ENCODE measurements at regions not wholly inside any gene's neighbourhood (a gene's known extent, or its start where the extent isn't known, plus 50 kb on each side); places are given as distances from the start of the nearest gene placed in this dataset.

GRCh38 chr6:14063756-14064155, 53.8 kb upstream of the CD83 start:
- no peak for DNase-seq (ENCODE audit: extremely low spot score in 2 of 2)
- H3K4me3 ChIP-seq: no peak overlapping the region
- TF ChIP-seq POLR2A (IDR thresholded peaks at IDR 0.05) (no peak), CTCF (IDR thresholded peaks at IDR 0.05) (no peak), POLR2AphosphoS5 (IDR thresholded peaks at IDR 0.05; ENCODE audit: insufficient read depth in 1 of 2, low read depth in 1 of 2) (no peak)
- no peaks in the 10 kb centered on the region for H3K36me3 ChIP-seq
- no peaks in the 10 kb centered on the region for H3K9me3 ChIP-seq
- intact Hi-C loops (cut with DNase I): loop anchor here (10.0 kb wide), 1 partner anchor 159 kb away; no protein-coding TSS in a partner anchor
- no peaks in the 10 kb centered on the region for H3K4me1 ChIP-seq
- no peaks in the 10 kb centered on the region for H3K27me3 ChIP-seq
- no peak overlapping the region for H3K27ac ChIP-seq

- TF ChIP-seq POLR2A (IDR thresholded peaks at IDR 0.05): no peak
- no peak for TF ChIP-seq POLR2AphosphoS5 (IDR thresholded peaks at IDR 0.05; ENCODE audit: insufficient read depth in 1 of 2, low read depth in 1 of 2)
- no peak for TF ChIP-seq CTCF (IDR thresholded peaks at IDR 0.05)
- no peaks in the 10 kb centered on the region for H3K9me3 ChIP-seq
- no peaks in the 10 kb centered on the region for H3K36me3 ChIP-seq
- H3K4me1 ChIP-seq: no peaks in the 10 kb centered on the region
- no peak for DNase-seq (ENCODE audit: extremely low spot score in 2 of 2)
- H3K27me3 ChIP-seq: no peaks in the 10 kb centered on the region
- H3K4me3 ChIP-seq: no peak overlapping the region
- intact Hi-C loops (cut with DNase I): loop anchor here (10.0 kb wide), 1 partner anchor 161 kb away; no protein-coding TSS in a partner anchor
- H3K27ac ChIP-seq: no peak overlapping the region
Observed at GRCh38 chr6:14065350-14065749, 52.2 kb upstream of the CD83 start.

- intact Hi-C loops (cut with DNase I): loop anchor here (10.0 kb wide), 1 partner anchor 162 kb away; no protein-coding TSS in a partner anchor
- Histone ChIP-seq H3K4me3 (no peak overlapping the region), H3K9me3 (no peaks in the 10 kb centered on the region), H3K4me1 (no peaks in the 10 kb centered on the region), H3K27me3 (no peaks in the 10 kb centered on the region), H3K36me3 (no peaks in the 10 kb centered on the region), H3K27ac (no peak overlapping the region)
- no peak for DNase-seq (ENCODE audit: extremely low spot score in 2 of 2)
- TF ChIP-seq POLR2AphosphoS5 (IDR thresholded peaks at IDR 0.05; ENCODE audit: insufficient read depth in 1 of 2, low read depth in 1 of 2) (peak in 1 of 2 donors; percentile 39), POLR2A (IDR thresholded peaks at IDR 0.05) (no peak), CTCF (IDR thresholded peaks at IDR 0.05) (peak; percentile 59 to 70 (median 69))
Observed at GRCh38 chr6:14066782-14067406, 50.7 kb upstream of the CD83 start.

- DNase-seq (ENCODE audit: extremely low spot score in 2 of 2): no peak
- TF ChIP-seq POLR2A (IDR thresholded peaks at IDR 0.05) (no peak), CTCF (IDR thresholded peaks at IDR 0.05) (no peak), POLR2AphosphoS5 (IDR thresholded peaks at IDR 0.05; ENCODE audit: insufficient read depth in 1 of 2, low read depth in 1 of 2) (no peak)
- Histone ChIP-seq H3K9me3 (no peaks in the 10 kb centered on the region), H3K4me1 (no peaks in the 10 kb centered on the region), H3K27me3 (no peaks in the 10 kb centered on the region), H3K36me3 (no peaks in the 10 kb centered on the region), H3K4me3 (no peak overlapping the region), H3K27ac (no peak overlapping the region)
- intact Hi-C loops (cut with DNase I): loop anchor here (10.0 kb wide), 1 partner anchor 163 kb away; no protein-coding TSS in a partner anchor
Observed at GRCh38 chr6:14067656-14068055, 49.9 kb upstream of the CD83 start.
